Breast epithelium (tissue), 3 donors: ENCODE measurements at regions not wholly inside any gene's neighbourhood (a gene's known extent, or its start where the extent isn't known, plus 50 kb on each side); places are given as distances from the start of the nearest gene placed in this dataset.

ENCODE experiments used
- POLR2A ChIP-seq: fragments of 450-650 bp; IDR thresholded peaks from one replicate; pipeline ENCODE4 v1.6.1; 2016; ENCODE audit warnings: antibody characterized with exemption, mild to moderate bottlenecking, moderate library complexity
- POLR2AphosphoS5 ChIP-seq, 3 donors: sonication (generic); formaldehyde crosslinking; IDR thresholded peaks; one replicate each; pipeline ENCODE4 v1.6.1; 2017; ENCODE audit warnings: antibody characterized with exemption in 3 of 3
- TF ChIP-seq, protein P1 (sequence below), 3 donors: fragments of 450-650 bp; IDR thresholded peaks; one replicate each; pipeline ENCODE4 v1.5.1; 2016 to 2017; ENCODE audit warnings: antibody characterized with exemption in 3 of 3, mild to moderate bottlenecking in 3 of 3, moderate library complexity in 3 of 3

DNA sequence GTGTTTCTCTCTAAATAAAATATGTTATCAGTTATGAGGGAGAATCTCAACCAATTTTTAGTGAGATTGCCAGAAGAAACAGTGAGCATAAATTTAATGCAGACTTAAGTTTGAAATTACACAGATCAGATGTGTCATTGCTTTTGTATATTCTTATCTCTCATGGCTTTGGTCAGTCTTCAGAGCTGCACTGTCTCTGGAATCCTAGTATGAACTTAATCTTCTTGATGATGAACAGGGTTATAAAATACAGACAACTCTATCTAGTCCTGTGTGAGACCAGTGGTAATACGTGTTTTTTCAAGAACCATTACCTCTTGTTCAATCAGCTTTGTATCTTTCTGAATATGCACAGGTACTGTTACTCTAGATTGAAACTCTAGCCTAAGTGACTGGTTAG, 528.0 kb downstream of the DACH1 start:
- TF ChIP-seq POLR2AphosphoS5 (IDR thresholded peaks at IDR 0.05) (no peak), POLR2A (no peak)
- TF ChIP-seq, protein P1, sequence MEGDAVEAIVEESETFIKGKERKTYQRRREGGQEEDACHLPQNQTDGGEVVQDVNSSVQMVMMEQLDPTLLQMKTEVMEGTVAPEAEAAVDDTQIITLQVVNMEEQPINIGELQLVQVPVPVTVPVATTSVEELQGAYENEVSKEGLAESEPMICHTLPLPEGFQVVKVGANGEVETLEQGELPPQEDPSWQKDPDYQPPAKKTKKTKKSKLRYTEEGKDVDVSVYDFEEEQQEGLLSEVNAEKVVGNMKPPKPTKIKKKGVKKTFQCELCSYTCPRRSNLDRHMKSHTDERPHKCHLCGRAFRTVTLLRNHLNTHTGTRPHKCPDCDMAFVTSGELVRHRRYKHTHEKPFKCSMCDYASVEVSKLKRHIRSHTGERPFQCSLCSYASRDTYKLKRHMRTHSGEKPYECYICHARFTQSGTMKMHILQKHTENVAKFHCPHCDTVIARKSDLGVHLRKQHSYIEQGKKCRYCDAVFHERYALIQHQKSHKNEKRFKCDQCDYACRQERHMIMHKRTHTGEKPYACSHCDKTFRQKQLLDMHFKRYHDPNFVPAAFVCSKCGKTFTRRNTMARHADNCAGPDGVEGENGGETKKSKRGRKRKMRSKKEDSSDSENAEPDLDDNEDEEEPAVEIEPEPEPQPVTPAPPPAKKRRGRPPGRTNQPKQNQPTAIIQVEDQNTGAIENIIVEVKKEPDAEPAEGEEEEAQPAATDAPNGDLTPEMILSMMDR (IDR thresholded peaks at IDR 0.05): no peak
